ENCODE measurements at regions not wholly inside any gene's neighbourhood (a gene's known extent, or its start where the extent isn't known, plus 50 kb on each side); places are given as distances from the start of the nearest gene placed in this dataset.

GRCh38 chr15:66858423-66859207 is 156.6 kb downstream of the SMAD6 start:
- no peaks in the 10 kb centered on the region for H3K36me3 ChIP-seq
- no peak for TF ChIP-seq CTCF (IDR thresholded peaks at IDR 0.05)
- H3K9me3 ChIP-seq, result no peaks in the 10 kb centered on the region
- ATAC-seq (no peak), DNase-seq (no peak)
- intact Hi-C loops (cut with DNase I), result loop anchor here in 1 of 2 donors (10.0 kb wide), 1 partner anchor 154 kb away; the partner anchor contains the start of gene SMAD6
- H3K4me3 ChIP-seq, result no peak overlapping the region
- H3K27ac ChIP-seq, result no peak overlapping the region
- H3K4me1 ChIP-seq, result peaks cover 0 to 10% of the 10 kb centered on the region in 2 donors
- no peaks in the 10 kb centered on the region for H3K27me3 ChIP-seq

- DNase-seq (no peak), ATAC-seq (no peak)
- H3K4me1 ChIP-seq, result peaks cover 0 to 10% of the 10 kb centered on the region in 2 donors
- TF ChIP-seq CTCF (IDR thresholded peaks at IDR 0.05), result no peak
- H3K9me3 ChIP-seq, result no peaks in the 10 kb centered on the region
- intact Hi-C loops (cut with DNase I), result loop anchor here in 1 of 2 donors (10.0 kb wide), 1 partner anchor 155 kb away; the partner anchor contains the start of gene SMAD6
- H3K4me3 ChIP-seq, result no peak overlapping the region
- no peak overlapping the region for H3K27ac ChIP-seq
- no peaks in the 10 kb centered on the region for H3K36me3 ChIP-seq
- H3K27me3 ChIP-seq, result no peaks in the 10 kb centered on the region
These were observed 157.7 kb downstream of the SMAD6 start for GRCh38 chr15:66859688-66860253.

GRCh38 chr15:66860844-66861243 is 158.8 kb downstream of the SMAD6 start:
- Histone ChIP-seq H3K9me3 (no peaks in the 10 kb centered on the region), H3K36me3 (no peaks in the 10 kb centered on the region), H3K4me1 (peaks cover 0 to 14% of the 10 kb centered on the region in 2 donors), H3K27ac (no peak overlapping the region), H3K4me3 (no peak overlapping the region), H3K27me3 (no peaks in the 10 kb centered on the region)
- ATAC-seq (no peak), DNase-seq (no peak)
- no peak for TF ChIP-seq CTCF (IDR thresholded peaks at IDR 0.05)
- intact Hi-C loops (cut with DNase I), result no loop called here

GRCh38 chr15:66862111-66862939 is 160.3 kb downstream of the SMAD6 start:
- DNase-seq (no peak), ATAC-seq (no peak)
- H3K9me3 ChIP-seq, result no peaks in the 10 kb centered on the region
- H3K27me3 ChIP-seq, result no peaks in the 10 kb centered on the region
- intact Hi-C loops (cut with DNase I), result no loop called here
- H3K4me1 ChIP-seq, result peaks cover 0 to 25% of the 10 kb centered on the region in 2 donors
- no peaks in the 10 kb centered on the region for H3K36me3 ChIP-seq
- H3K27ac ChIP-seq, result no peak overlapping the region
- no peak for TF ChIP-seq CTCF (IDR thresholded peaks at IDR 0.05)
- no peak overlapping the region for H3K4me3 ChIP-seq

GRCh38 chr15:66862940-66863335 is 160.9 kb downstream of the SMAD6 start:
- Histone ChIP-seq H3K4me1 (peaks cover 0 to 25% of the 10 kb centered on the region in 2 donors), H3K9me3 (no peaks in the 10 kb centered on the region), H3K36me3 (no peaks in the 10 kb centered on the region), H3K4me3 (no peak overlapping the region), H3K27me3 (no peaks in the 10 kb centered on the region), H3K27ac (no peak overlapping the region)
- ATAC-seq (peak; percentile 93), DNase-seq (peak; percentile 69 to 87 (median 78))
- intact Hi-C loops (cut with DNase I), result no loop called here
- peak; percentile 90 to 94 for TF ChIP-seq CTCF (IDR thresholded peaks at IDR 0.05)
